ENCODE measurements at regions not wholly inside any gene's neighbourhood (a gene's known extent, or its start where the extent isn't known, plus 50 kb on each side); places are given as distances from the start of the nearest gene placed in this dataset.

- ChIA-PET POLR2A (interaction anchor here (0.6 kb wide), 1 partner anchor 1066 kb away, joined by 3 read pairs; no protein-coding TSS in a partner anchor), CTCF (no interaction called here)
- TF ChIP-seq CTCF (IDR thresholded peaks at IDR 0.05; ENCODE audit: control extremely low read depth, extremely low read depth, low read depth, missing control alignments) = no peak
- DNase-seq (ENCODE audit: extremely low spot score) = no peak
Measured at GRCh38 chr10:108070789-108071188, 906.3 kb upstream of the SORCS1 start.

- CTCF ChIA-PET = no interaction called here
Measured at GRCh38 chr10:108069096-108069495, 904.6 kb upstream of the SORCS1 start.

GRCh38 chr10:108064746-108065260 lies 900.3 kb upstream of the SORCS1 start:
- no peak for DNase-seq (ENCODE audit: extremely low spot score)
- ChIA-PET CTCF (no interaction called here), POLR2A (no interaction called here)
- TF ChIP-seq CTCF (IDR thresholded peaks at IDR 0.05; ENCODE audit: control extremely low read depth, extremely low read depth, low read depth, missing control alignments) = no peak

More at GRCh38 chr10:108069096-108069495, 904.6 kb upstream of the SORCS1 start:
- POLR2A ChIA-PET = no interaction called here
- no peak for TF ChIP-seq CTCF (IDR thresholded peaks at IDR 0.05; ENCODE audit: control extremely low read depth, extremely low read depth, low read depth, missing control alignments)
- DNase-seq (ENCODE audit: extremely low spot score) = no peak

GRCh38 chr10:108060246-108060645 lies 895.7 kb upstream of the SORCS1 start:
- DNase-seq (ENCODE audit: extremely low spot score) = no peak
- TF ChIP-seq CTCF (IDR thresholded peaks at IDR 0.05; ENCODE audit: control extremely low read depth, extremely low read depth, low read depth, missing control alignments) = no peak
- ChIA-PET CTCF (interaction anchor here (1.3 kb wide), 1 partner anchor 10 kb away, joined by 3 read pairs; no protein-coding TSS in a partner anchor), POLR2A (no interaction called here)

- ChIA-PET CTCF (no interaction called here), POLR2A (no interaction called here)
Measured at GRCh38 chr10:108055506-108055905, 891.0 kb upstream of the SORCS1 start.

GRCh38 chr10:108052981-108053380 lies 888.5 kb upstream of the SORCS1 start:
- CTCF ChIA-PET = no interaction called here

More at GRCh38 chr10:108055506-108055905, 891.0 kb upstream of the SORCS1 start:
- DNase-seq (ENCODE audit: extremely low spot score) = no peak
- no peak for TF ChIP-seq CTCF (IDR thresholded peaks at IDR 0.05; ENCODE audit: control extremely low read depth, extremely low read depth, low read depth, missing control alignments)

More at GRCh38 chr10:108052981-108053380, 888.5 kb upstream of the SORCS1 start:
- POLR2A ChIA-PET = no interaction called here
- DNase-seq (ENCODE audit: extremely low spot score) = no peak
- TF ChIP-seq CTCF (IDR thresholded peaks at IDR 0.05; ENCODE audit: control extremely low read depth, extremely low read depth, low read depth, missing control alignments) = no peak

Data from GM10248 (cell line).